ENCODE measurements at regions not wholly inside any gene's neighbourhood (a gene's known extent, or its start where the extent isn't known, plus 50 kb on each side); places are given as distances from the start of the nearest gene placed in this dataset.

GRCh38 chr1:58204284-58204683, 342.2 kb downstream of the OMA1 start:
- H3K4me3 ChIP-seq (ENCODE audit: low read length) = no peak overlapping the region
- H3K9me3 ChIP-seq (ENCODE audit: control insufficient read depth, low read length) = no peaks in the 10 kb centered on the region
- H3K4me1 Mint-ChIP-seq = no peaks in the 10 kb centered on the region
- TF ChIP-seq, protein P1, sequence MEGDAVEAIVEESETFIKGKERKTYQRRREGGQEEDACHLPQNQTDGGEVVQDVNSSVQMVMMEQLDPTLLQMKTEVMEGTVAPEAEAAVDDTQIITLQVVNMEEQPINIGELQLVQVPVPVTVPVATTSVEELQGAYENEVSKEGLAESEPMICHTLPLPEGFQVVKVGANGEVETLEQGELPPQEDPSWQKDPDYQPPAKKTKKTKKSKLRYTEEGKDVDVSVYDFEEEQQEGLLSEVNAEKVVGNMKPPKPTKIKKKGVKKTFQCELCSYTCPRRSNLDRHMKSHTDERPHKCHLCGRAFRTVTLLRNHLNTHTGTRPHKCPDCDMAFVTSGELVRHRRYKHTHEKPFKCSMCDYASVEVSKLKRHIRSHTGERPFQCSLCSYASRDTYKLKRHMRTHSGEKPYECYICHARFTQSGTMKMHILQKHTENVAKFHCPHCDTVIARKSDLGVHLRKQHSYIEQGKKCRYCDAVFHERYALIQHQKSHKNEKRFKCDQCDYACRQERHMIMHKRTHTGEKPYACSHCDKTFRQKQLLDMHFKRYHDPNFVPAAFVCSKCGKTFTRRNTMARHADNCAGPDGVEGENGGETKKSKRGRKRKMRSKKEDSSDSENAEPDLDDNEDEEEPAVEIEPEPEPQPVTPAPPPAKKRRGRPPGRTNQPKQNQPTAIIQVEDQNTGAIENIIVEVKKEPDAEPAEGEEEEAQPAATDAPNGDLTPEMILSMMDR (conservative IDR thresholded peaks at IDR 0.05) = peak; percentile 73
- H3K4me1 ChIP-seq (ENCODE audit: control insufficient read depth, insufficient read depth, low read length) = no peaks in the 10 kb centered on the region
- H3K4me3 Mint-ChIP-seq = no peak overlapping the region
- DNase-seq = peak; percentile 52
- H3K27ac Mint-ChIP-seq = no peak overlapping the region
- 76 to 87% methylated on average over 3 of the region's 3 CpGs for WGBS, 2 experiments (ENCODE audit: insufficient coverage in 1 of 2, insufficient read length in 1 of 2)
- no peaks in the 10 kb centered on the region for H3K36me3 ChIP-seq (ENCODE audit: control insufficient read depth, insufficient read depth, low read length)
- peaks cover 31% of the 10 kb centered on the region for H3K27me3 Mint-ChIP-seq (ENCODE audit: insufficient read depth)
- no peak overlapping the region for H3K9ac ChIP-seq (ENCODE audit: extremely low read depth, low read length, poor library complexity, severe bottlenecking)
- no peaks in the 10 kb centered on the region for H3K27me3 ChIP-seq (ENCODE audit: control insufficient read depth, insufficient read depth, low read length, poor library complexity, severe bottlenecking)
- no peak overlapping the region for H3K27ac ChIP-seq (ENCODE audit: low read depth, low read length)
- H3K36me3 Mint-ChIP-seq (ENCODE audit: low read depth) = no peaks in the 10 kb centered on the region
- H3K9me3 Mint-ChIP-seq = no peaks in the 10 kb centered on the region

DNA sequence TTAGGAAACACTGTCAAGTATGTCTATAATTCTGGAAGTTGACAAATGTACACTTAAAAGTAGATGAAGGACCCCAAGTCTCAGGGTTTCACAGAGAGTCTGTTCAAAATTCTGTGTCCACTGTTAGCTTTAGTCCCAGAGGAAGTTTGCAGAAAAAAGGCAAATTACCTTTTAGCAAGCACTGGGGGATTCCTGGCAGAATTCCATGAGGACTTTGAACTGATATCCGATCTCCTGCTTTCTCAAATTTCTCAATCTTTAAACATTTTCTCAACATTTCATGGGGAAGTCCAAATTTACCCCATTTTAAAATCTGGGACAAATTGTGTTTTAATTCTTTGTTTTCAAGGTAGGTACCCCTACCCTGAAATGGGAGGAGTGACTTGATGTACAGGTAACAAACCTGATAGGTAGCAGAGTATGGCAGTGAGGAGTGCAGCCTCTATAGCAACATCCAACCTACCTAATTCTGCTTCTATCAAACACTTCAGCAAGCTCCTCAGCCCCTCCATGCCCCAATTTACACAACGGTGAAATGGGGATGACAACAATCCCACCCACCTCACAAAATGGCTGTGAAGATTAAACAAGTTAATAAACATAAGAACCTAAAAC, 344.9 kb downstream of the OMA1 start:
- no peaks in the 10 kb centered on the region for H3K36me3 ChIP-seq (ENCODE audit: control insufficient read depth, insufficient read depth, low read length)
- Mint-ChIP-seq H3K27ac (no peak overlapping the region), H3K36me3 (ENCODE audit: low read depth) (no peaks in the 10 kb centered on the region), H3K9me3 (no peaks in the 10 kb centered on the region), H3K27me3 (ENCODE audit: insufficient read depth) (peaks cover 16% of the 10 kb centered on the region), H3K4me1 (no peaks in the 10 kb centered on the region), H3K4me3 (no peak overlapping the region)
- WGBS, 2 experiments (ENCODE audit: insufficient coverage in 1 of 2, insufficient read length in 1 of 2) = 85 to 100% methylated on average over 1 to 2 of the region's 2 CpGs
- H3K4me1 ChIP-seq (ENCODE audit: control insufficient read depth, insufficient read depth, low read length) = no peaks in the 10 kb centered on the region
- no peak overlapping the region for H3K4me3 ChIP-seq (ENCODE audit: low read length)
- no peak overlapping the region for H3K9ac ChIP-seq (ENCODE audit: extremely low read depth, low read length, poor library complexity, severe bottlenecking)
- DNase-seq = no peak
- no peaks in the 10 kb centered on the region for H3K27me3 ChIP-seq (ENCODE audit: control insufficient read depth, insufficient read depth, low read length, poor library complexity, severe bottlenecking)
- no peaks in the 10 kb centered on the region for H3K9me3 ChIP-seq (ENCODE audit: control insufficient read depth, low read length)
- H3K27ac ChIP-seq (ENCODE audit: low read depth, low read length) = no peak overlapping the region
- TF ChIP-seq, protein P1 (conservative IDR thresholded peaks at IDR 0.05) = no peak

DNA sequence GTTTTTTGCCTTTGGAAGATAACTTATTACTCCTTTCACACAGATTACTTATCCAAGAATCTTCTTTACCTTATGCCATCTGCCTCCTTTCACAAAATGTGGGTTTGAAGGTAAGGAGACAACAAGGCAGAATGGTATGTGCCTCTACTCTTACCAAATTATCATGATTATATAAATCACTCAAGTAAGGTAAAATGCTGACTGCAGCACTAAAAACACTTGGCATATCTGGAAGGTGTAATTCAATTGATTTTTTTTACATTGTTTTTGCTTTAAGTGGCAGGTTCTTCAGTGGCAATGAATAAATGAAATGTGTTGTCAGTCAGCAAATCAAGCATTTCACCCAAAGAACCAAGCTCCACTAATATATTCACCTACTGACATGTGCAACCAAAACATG, 346.1 kb downstream of the OMA1 start:
- TF ChIP-seq, protein P1 (conservative IDR thresholded peaks at IDR 0.05) = no peak
- Histone ChIP-seq H3K4me3 (ENCODE audit: low read length) (no peak overlapping the region), H3K4me1 (ENCODE audit: control insufficient read depth, insufficient read depth, low read length) (no peaks in the 10 kb centered on the region), H3K36me3 (ENCODE audit: control insufficient read depth, insufficient read depth, low read length) (no peaks in the 10 kb centered on the region), H3K27me3 (ENCODE audit: control insufficient read depth, insufficient read depth, low read length, poor library complexity, severe bottlenecking) (no peaks in the 10 kb centered on the region), H3K27ac (ENCODE audit: low read depth, low read length) (no peak overlapping the region), H3K9me3 (ENCODE audit: control insufficient read depth, low read length) (no peaks in the 10 kb centered on the region), H3K9ac (ENCODE audit: extremely low read depth, low read length, poor library complexity, severe bottlenecking) (no peak overlapping the region)
- no peak overlapping the region for H3K4me3 Mint-ChIP-seq
- H3K4me1 Mint-ChIP-seq = no peaks in the 10 kb centered on the region
- DNase-seq = no peak
- H3K36me3 Mint-ChIP-seq (ENCODE audit: low read depth) = no peaks in the 10 kb centered on the region
- H3K27me3 Mint-ChIP-seq (ENCODE audit: insufficient read depth) = peaks cover 7% of the 10 kb centered on the region
- H3K9me3 Mint-ChIP-seq = no peaks in the 10 kb centered on the region
- H3K27ac Mint-ChIP-seq = no peak overlapping the region
